ENCODE measurements at regions not wholly inside any gene's neighbourhood (a gene's known extent, or its start where the extent isn't known, plus 50 kb on each side); places are given as distances from the start of the nearest gene placed in this dataset.

DNA sequence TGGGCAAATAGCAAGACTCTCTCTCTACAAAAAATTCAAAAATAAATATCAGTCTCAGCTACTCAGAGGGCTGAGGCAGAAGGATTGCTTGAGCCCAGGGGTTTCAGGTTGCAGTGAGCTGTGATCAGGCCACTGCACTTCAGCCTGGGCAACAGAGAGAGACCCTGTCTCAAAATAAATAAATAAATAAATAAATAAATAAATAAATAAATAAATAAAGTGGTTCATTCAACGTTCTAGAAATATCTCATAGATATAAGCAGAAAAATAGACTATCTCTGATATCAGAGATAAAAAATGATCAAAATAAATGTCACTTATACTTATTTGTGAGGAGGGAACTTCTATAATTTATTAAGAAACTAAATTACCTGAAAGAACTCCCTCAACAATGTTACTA, 480.9 kb downstream of the FBXO15 start:
- H3K79me2 ChIP-seq (ENCODE audit: control insufficient read depth, insufficient read depth, low read length): no peaks in the 10 kb centered on the region
- H3K4me3 ChIP-seq (replicated peaks in 1 of 4; ENCODE audit: control extremely low read depth in 1 of 4, insufficient read depth in 1 of 4, low read depth in 3 of 4, low read length in 4 of 4): no peak overlapping the region
- no peak overlapping the region for H3K9ac ChIP-seq (ENCODE audit: insufficient read depth, low read length)
- H2AFZ ChIP-seq (ENCODE audit: low read length): no peak overlapping the region
- DNase-seq (ENCODE audit: low read depth in 2 of 2): no peak
- no peaks in the 10 kb centered on the region for H3K9me3 ChIP-seq (ENCODE audit: control insufficient read depth, insufficient read depth, low read depth, low read length)
- H3K4me1 ChIP-seq (ENCODE audit: control insufficient read depth, extremely low read depth, insufficient read depth, low read length): no peaks in the 10 kb centered on the region
- no peaks in the 10 kb centered on the region for H4K20me1 ChIP-seq (ENCODE audit: control insufficient read depth, extremely low read depth, insufficient read depth, low read length)
- no peaks in the 10 kb centered on the region for H3K27me3 ChIP-seq (ENCODE audit: control insufficient read depth, insufficient read depth, low read length)
- no peak for TF ChIP-seq EZH2 (IDR thresholded peaks at IDR 0.05; ENCODE audit: low read length, missing control alignments)
- TF ChIP-seq, protein P1, sequence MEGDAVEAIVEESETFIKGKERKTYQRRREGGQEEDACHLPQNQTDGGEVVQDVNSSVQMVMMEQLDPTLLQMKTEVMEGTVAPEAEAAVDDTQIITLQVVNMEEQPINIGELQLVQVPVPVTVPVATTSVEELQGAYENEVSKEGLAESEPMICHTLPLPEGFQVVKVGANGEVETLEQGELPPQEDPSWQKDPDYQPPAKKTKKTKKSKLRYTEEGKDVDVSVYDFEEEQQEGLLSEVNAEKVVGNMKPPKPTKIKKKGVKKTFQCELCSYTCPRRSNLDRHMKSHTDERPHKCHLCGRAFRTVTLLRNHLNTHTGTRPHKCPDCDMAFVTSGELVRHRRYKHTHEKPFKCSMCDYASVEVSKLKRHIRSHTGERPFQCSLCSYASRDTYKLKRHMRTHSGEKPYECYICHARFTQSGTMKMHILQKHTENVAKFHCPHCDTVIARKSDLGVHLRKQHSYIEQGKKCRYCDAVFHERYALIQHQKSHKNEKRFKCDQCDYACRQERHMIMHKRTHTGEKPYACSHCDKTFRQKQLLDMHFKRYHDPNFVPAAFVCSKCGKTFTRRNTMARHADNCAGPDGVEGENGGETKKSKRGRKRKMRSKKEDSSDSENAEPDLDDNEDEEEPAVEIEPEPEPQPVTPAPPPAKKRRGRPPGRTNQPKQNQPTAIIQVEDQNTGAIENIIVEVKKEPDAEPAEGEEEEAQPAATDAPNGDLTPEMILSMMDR (conservative IDR thresholded peaks at IDR 0.05 in 1 of 2, IDR thresholded peaks at IDR 0.05 in 1 of 2; ENCODE audit: low read depth in 1 of 2, low read length in 2 of 2): no peak
- H3K36me3 ChIP-seq (ENCODE audit: control insufficient read depth, insufficient read depth, low read length): no peaks in the 10 kb centered on the region
- no peak overlapping the region for H3K27ac ChIP-seq (ENCODE audit: insufficient read depth, low read length)
- H3K4me2 ChIP-seq (ENCODE audit: extremely low read depth, insufficient read depth, low read length): no peak overlapping the region

DNA sequence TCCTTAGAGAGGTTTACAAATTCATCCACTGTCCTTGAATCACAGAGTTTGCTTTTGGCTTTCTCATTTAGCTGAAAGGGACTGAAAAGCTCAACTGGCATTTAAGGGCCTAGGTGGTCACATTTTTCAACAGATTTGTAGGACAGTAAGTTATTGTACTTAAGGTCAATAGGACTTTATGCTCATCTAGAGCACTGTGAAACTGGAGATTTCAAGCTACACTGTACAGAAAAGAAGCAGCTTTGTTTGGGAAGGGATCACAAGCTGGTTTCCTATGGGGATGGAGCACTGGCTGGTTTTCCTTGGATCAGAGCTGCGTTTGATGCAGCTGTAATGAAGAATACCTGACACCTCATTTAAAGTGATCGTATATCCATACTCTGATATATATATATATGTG, 482.7 kb downstream of the FBXO15 start:
- Histone ChIP-seq H3K79me2 (ENCODE audit: control insufficient read depth, insufficient read depth, low read length) (no peaks in the 10 kb centered on the region), H3K27me3 (ENCODE audit: control insufficient read depth, insufficient read depth, low read length) (no peaks in the 10 kb centered on the region), H3K4me3 (replicated peaks in 1 of 4; ENCODE audit: control extremely low read depth in 1 of 4, insufficient read depth in 1 of 4, low read depth in 3 of 4, low read length in 4 of 4) (no peak overlapping the region), H3K27ac (ENCODE audit: insufficient read depth, low read length) (no peak overlapping the region), H3K9me3 (ENCODE audit: control insufficient read depth, insufficient read depth, low read depth, low read length) (no peaks in the 10 kb centered on the region), H4K20me1 (ENCODE audit: control insufficient read depth, extremely low read depth, insufficient read depth, low read length) (no peaks in the 10 kb centered on the region), H3K4me2 (ENCODE audit: extremely low read depth, insufficient read depth, low read length) (no peak overlapping the region), H3K9ac (ENCODE audit: insufficient read depth, low read length) (no peak overlapping the region), H2AFZ (ENCODE audit: low read length) (no peak overlapping the region), H3K36me3 (ENCODE audit: control insufficient read depth, insufficient read depth, low read length) (no peaks in the 10 kb centered on the region), H3K4me1 (ENCODE audit: control insufficient read depth, extremely low read depth, insufficient read depth, low read length) (no peaks in the 10 kb centered on the region)
- TF ChIP-seq, protein P1 (conservative IDR thresholded peaks at IDR 0.05 in 1 of 2, IDR thresholded peaks at IDR 0.05 in 1 of 2; ENCODE audit: low read depth in 1 of 2, low read length in 2 of 2): no peak
- no peak for TF ChIP-seq EZH2 (IDR thresholded peaks at IDR 0.05; ENCODE audit: low read length, missing control alignments)
- DNase-seq (ENCODE audit: low read depth in 2 of 2): no peak

DNA sequence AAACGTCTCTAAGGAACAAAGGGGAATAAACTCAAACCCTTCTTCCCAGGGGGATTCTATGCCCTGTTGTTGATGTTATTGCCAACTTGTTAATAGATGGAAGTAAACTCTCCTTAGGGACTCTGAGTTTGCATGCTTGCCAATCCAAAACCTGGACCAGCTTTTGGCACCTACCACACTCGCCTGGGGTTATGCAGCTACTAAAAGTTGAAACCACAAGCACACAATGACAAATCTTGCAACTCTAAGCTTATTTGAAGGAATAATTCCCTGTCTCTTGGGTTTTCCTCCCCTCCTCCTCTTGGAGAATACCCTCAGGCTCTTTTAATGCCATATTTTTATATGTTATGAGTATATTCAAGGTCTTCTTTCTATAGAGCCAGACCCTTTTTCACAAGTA, 484.1 kb downstream of the FBXO15 start:
- H3K27ac ChIP-seq (ENCODE audit: insufficient read depth, low read length): no peak overlapping the region
- no peaks in the 10 kb centered on the region for H3K9me3 ChIP-seq (ENCODE audit: control insufficient read depth, insufficient read depth, low read depth, low read length)
- H3K36me3 ChIP-seq (ENCODE audit: control insufficient read depth, insufficient read depth, low read length): no peaks in the 10 kb centered on the region
- H2AFZ ChIP-seq (ENCODE audit: low read length): no peak overlapping the region
- no peak for DNase-seq (ENCODE audit: low read depth in 2 of 2)
- no peaks in the 10 kb centered on the region for H4K20me1 ChIP-seq (ENCODE audit: control insufficient read depth, extremely low read depth, insufficient read depth, low read length)
- no peaks in the 10 kb centered on the region for H3K4me1 ChIP-seq (ENCODE audit: control insufficient read depth, extremely low read depth, insufficient read depth, low read length)
- H3K4me3 ChIP-seq (replicated peaks in 1 of 4; ENCODE audit: control extremely low read depth in 1 of 4, insufficient read depth in 1 of 4, low read depth in 3 of 4, low read length in 4 of 4): no peak overlapping the region
- no peaks in the 10 kb centered on the region for H3K27me3 ChIP-seq (ENCODE audit: control insufficient read depth, insufficient read depth, low read length)
- no peak for TF ChIP-seq EZH2 (IDR thresholded peaks at IDR 0.05; ENCODE audit: low read length, missing control alignments)
- TF ChIP-seq, protein P1 (conservative IDR thresholded peaks at IDR 0.05 in 1 of 2, IDR thresholded peaks at IDR 0.05 in 1 of 2; ENCODE audit: low read depth in 1 of 2, low read length in 2 of 2): no peak
- H3K9ac ChIP-seq (ENCODE audit: insufficient read depth, low read length): no peak overlapping the region
- no peak overlapping the region for H3K4me2 ChIP-seq (ENCODE audit: extremely low read depth, insufficient read depth, low read length)
- H3K79me2 ChIP-seq (ENCODE audit: control insufficient read depth, insufficient read depth, low read length): no peaks in the 10 kb centered on the region

Measured in fibroblast of lung (primary cell).